ENCODE measurements at regions not wholly inside any gene's neighbourhood (a gene's known extent, or its start where the extent isn't known, plus 50 kb on each side); places are given as distances from the start of the nearest gene placed in this dataset.

GRCh38 chr5:117741655-117742206 lies 1167.1 kb upstream of the SEMA6A start:
- intact Hi-C loops (cut with DNase I): no loop called here
- H3K9me3 ChIP-seq: no peaks in the 10 kb centered on the region
- TF ChIP-seq, protein P1, sequence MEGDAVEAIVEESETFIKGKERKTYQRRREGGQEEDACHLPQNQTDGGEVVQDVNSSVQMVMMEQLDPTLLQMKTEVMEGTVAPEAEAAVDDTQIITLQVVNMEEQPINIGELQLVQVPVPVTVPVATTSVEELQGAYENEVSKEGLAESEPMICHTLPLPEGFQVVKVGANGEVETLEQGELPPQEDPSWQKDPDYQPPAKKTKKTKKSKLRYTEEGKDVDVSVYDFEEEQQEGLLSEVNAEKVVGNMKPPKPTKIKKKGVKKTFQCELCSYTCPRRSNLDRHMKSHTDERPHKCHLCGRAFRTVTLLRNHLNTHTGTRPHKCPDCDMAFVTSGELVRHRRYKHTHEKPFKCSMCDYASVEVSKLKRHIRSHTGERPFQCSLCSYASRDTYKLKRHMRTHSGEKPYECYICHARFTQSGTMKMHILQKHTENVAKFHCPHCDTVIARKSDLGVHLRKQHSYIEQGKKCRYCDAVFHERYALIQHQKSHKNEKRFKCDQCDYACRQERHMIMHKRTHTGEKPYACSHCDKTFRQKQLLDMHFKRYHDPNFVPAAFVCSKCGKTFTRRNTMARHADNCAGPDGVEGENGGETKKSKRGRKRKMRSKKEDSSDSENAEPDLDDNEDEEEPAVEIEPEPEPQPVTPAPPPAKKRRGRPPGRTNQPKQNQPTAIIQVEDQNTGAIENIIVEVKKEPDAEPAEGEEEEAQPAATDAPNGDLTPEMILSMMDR (IDR thresholded peaks at IDR 0.05): no peak
- no peak for TF ChIP-seq POLR2A (IDR thresholded peaks at IDR 0.05)

DNA sequence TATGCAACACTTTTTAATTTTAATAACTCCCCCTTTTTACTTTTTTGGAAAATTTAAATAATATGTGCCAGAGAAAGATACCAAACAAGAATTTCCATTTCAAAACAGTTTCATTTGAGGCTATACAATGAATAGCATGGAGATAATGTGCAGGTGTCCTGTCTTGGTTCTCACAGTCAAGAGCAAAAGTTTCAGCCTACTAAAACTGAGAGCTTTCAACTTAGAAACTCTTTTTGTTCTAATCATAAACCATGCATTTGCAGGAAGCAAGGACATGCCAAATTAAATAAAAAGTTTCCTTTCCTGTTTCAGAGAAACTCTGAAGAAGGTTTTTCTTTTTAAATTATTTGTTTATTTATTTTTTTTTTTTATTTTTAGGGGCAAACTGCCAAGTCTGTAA lies 1165.6 kb upstream of the SEMA6A start:
- Histone ChIP-seq H3K36me3 (no peaks in the 10 kb centered on the region), H3K4me1 (no peaks in the 10 kb centered on the region), H3K9me3 (no peaks in the 10 kb centered on the region), H3K27me3 (no peaks in the 10 kb centered on the region), H3K27ac (no peak overlapping the region), H3K4me3 (replicated peaks in 1 of 3) (no peak overlapping the region)
- DNase-seq: no peak
- TF ChIP-seq, protein P1 (IDR thresholded peaks at IDR 0.05): no peak
- no peak for TF ChIP-seq POLR2A (IDR thresholded peaks at IDR 0.05)
- intact Hi-C loops (cut with DNase I): no loop called here

More at GRCh38 chr5:117741655-117742206, 1167.1 kb upstream of the SEMA6A start:
- Histone ChIP-seq H3K36me3 (no peaks in the 10 kb centered on the region), H3K4me3 (replicated peaks in 1 of 3) (no peak overlapping the region), H3K27ac (no peak overlapping the region), H3K4me1 (no peaks in the 10 kb centered on the region), H3K27me3 (no peaks in the 10 kb centered on the region)
- no peak for DNase-seq
- 49% methylated on average over 1 of the region's 1 CpG for WGBS, 2 donors

DNA sequence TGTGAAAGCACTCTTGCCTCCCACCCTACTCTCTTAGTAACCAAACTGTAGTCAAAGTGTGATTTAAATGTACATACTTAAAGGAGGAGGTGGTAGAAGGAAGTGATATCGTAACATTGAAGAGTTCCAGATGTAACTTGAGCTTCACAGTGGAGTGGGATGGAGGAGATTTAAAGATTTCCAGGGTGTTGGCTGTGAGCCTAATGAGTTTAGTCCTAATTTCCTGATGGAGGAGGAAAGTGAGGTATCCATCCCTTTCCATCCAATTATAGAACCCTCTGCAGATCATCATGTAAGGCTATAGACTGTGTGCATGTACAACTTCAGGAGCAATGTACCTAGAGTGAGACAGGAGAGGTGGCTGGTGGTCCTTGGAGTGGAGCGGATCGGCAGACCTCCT lies 1163.9 kb upstream of the SEMA6A start:
- H3K4me1 ChIP-seq: no peaks in the 10 kb centered on the region
- H3K27ac ChIP-seq: no peak overlapping the region
- TF ChIP-seq, protein P1 (IDR thresholded peaks at IDR 0.05): no peak
- TF ChIP-seq POLR2A (IDR thresholded peaks at IDR 0.05): no peak
- no peak for DNase-seq
- H3K27me3 ChIP-seq: no peaks in the 10 kb centered on the region
- H3K9me3 ChIP-seq: no peaks in the 10 kb centered on the region
- WGBS, 2 donors: 89 to 96% methylated on average over 3 of the region's 3 CpGs
- H3K4me3 ChIP-seq (replicated peaks in 1 of 3): no peak overlapping the region
- intact Hi-C loops (cut with DNase I): no loop called here
- no peaks in the 10 kb centered on the region for H3K36me3 ChIP-seq

DNA sequence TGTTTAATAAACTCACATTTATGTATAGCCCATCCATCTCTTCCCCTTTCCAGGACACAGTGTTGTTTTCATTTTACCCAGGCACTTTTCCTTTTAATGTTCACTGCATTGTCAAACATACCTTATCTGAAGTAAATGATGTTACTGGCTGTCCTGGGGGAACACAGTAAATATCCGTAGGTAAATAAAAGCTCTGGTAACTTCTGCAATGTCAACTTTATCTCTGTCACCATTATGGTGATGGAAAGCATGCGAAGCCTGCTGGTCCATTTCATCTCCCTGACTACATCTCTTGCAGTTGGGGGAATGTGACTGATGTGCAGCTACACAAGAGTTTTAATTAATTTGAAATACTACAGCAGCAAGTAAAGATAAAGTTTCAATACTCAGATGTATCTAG lies 1162.1 kb upstream of the SEMA6A start:
- intact Hi-C loops (cut with DNase I): no loop called here
- 85 to 90% methylated on average over 2 of the region's 2 CpGs for WGBS, 2 donors
- TF ChIP-seq, protein P1 (IDR thresholded peaks at IDR 0.05): no peak
- TF ChIP-seq POLR2A (IDR thresholded peaks at IDR 0.05): no peak
- Histone ChIP-seq H3K4me3 (replicated peaks in 1 of 3) (no peak overlapping the region), H3K27ac (no peak overlapping the region), H3K36me3 (no peaks in the 10 kb centered on the region), H3K4me1 (peaks cover under 1 to 2% of the 10 kb centered on the region in 2 donors), H3K27me3 (no peaks in the 10 kb centered on the region), H3K9me3 (no peaks in the 10 kb centered on the region)
- DNase-seq: no peak

DNA sequence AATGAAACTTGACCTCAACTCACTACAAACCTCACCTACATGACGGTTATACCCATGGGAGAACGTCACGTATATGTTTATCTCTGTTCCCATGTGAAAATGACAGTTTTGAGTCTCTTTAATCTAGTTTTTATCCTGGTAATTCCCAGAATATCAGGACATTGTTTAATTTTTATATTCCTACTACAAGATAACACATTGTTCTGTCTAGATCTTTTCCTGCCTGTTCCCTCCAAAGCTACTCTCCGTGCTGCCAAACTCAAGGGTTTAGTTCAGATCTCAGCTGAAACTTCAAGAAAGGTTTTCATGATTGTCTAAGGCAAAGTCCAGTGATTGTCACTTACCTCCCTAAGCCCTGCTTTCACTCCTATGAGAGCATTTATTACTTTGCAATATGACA lies 1159.4 kb upstream of the SEMA6A start:
- Histone ChIP-seq H3K4me1 (peaks cover 3 to 7% of the 10 kb centered on the region in 2 donors), H3K27me3 (no peaks in the 10 kb centered on the region), H3K4me3 (replicated peaks in 1 of 3) (no peak overlapping the region), H3K9me3 (no peaks in the 10 kb centered on the region), H3K36me3 (no peaks in the 10 kb centered on the region), H3K27ac (no peak overlapping the region)
- 87 to 92% methylated on average over 4 of the region's 4 CpGs for WGBS, 2 donors
- no peak for DNase-seq
- TF ChIP-seq, protein P1 (IDR thresholded peaks at IDR 0.05): no peak
- TF ChIP-seq POLR2A (IDR thresholded peaks at IDR 0.05): no peak
- intact Hi-C loops (cut with DNase I): no loop called here

All from thyroid gland (tissue), 4 donors.